Suprapubic skin (tissue), 3 donors: ENCODE measurements at regions not wholly inside any gene's neighbourhood (a gene's known extent, or its start where the extent isn't known, plus 50 kb on each side); places are given as distances from the start of the nearest gene placed in this dataset.

Experiments
- POLR2A ChIP-seq, 2 donors: fragments of 450-650 bp; IDR thresholded peaks; one replicate each; pipeline ENCODE4 v1.6.1; 2017; ENCODE audit warnings: antibody characterized with exemption in 2 of 2, mild to moderate bottlenecking in 2 of 2, moderate library complexity in 2 of 2
- TF ChIP-seq, protein P1 (sequence below), 2 donors: fragments of 200-600 bp in 1 of 2; fragments of 450-650 bp in 1 of 2; sonication (generic) in 1 of 2; IDR thresholded peaks; one replicate each; pipeline ENCODE4 v1.5.1; 2016 to 2019; ENCODE audit warnings: antibody characterized with exemption in 2 of 2, mild to moderate bottlenecking in 1 of 2, moderate library complexity in 1 of 2

GRCh38 chr6:56848105-56848504 is 106.8 kb upstream of the BEND6 start:
- TF ChIP-seq POLR2A (IDR thresholded peaks at IDR 0.05) = no peak
- TF ChIP-seq, protein P1, sequence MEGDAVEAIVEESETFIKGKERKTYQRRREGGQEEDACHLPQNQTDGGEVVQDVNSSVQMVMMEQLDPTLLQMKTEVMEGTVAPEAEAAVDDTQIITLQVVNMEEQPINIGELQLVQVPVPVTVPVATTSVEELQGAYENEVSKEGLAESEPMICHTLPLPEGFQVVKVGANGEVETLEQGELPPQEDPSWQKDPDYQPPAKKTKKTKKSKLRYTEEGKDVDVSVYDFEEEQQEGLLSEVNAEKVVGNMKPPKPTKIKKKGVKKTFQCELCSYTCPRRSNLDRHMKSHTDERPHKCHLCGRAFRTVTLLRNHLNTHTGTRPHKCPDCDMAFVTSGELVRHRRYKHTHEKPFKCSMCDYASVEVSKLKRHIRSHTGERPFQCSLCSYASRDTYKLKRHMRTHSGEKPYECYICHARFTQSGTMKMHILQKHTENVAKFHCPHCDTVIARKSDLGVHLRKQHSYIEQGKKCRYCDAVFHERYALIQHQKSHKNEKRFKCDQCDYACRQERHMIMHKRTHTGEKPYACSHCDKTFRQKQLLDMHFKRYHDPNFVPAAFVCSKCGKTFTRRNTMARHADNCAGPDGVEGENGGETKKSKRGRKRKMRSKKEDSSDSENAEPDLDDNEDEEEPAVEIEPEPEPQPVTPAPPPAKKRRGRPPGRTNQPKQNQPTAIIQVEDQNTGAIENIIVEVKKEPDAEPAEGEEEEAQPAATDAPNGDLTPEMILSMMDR (IDR thresholded peaks at IDR 0.05) = no peak
